Activated CD8-positive, alpha-beta memory T cell treated with anti-CD3 and anti-CD28 coated beads, Interleukin-2, amount 50 U/mL, for 48 hours (primary cell): ENCODE measurements at regions not wholly inside any gene's neighbourhood (a gene's known extent, or its start where the extent isn't known, plus 50 kb on each side); places are given as distances from the start of the nearest gene placed in this dataset.

Source experiments
- DNase-seq: peaks from one replicate; pipeline ENCODE4 v3.0.0-alpha.2; 2020

GRCh38 chr10:125397608-125398007 is 237.2 kb upstream of the CTBP2 start:
- no peak for DNase-seq

DNA sequence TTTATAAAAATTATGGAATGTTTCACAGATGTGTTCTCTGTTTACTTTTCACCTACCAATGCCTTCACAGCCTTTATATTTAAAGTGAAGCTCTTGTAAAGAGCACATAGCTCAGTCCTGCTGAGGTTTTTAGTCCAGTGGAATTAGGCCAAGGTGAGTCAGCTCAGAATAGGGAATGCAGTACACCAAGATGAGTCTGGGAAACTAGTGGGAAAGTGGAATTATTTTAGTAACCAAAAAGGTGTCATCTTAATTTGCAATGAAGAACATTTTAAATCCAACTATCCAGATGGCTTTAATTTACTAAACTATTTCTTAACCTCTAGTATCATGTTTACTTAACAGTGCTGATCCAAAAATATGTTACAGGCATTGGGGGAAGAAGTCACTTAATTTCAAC is 236.3 kb upstream of the CTBP2 start:
- DNase-seq: no peak

- no peak for DNase-seq
Measured at GRCh38 chr10:125392609-125393008, 232.2 kb upstream of the CTBP2 start.

DNA sequence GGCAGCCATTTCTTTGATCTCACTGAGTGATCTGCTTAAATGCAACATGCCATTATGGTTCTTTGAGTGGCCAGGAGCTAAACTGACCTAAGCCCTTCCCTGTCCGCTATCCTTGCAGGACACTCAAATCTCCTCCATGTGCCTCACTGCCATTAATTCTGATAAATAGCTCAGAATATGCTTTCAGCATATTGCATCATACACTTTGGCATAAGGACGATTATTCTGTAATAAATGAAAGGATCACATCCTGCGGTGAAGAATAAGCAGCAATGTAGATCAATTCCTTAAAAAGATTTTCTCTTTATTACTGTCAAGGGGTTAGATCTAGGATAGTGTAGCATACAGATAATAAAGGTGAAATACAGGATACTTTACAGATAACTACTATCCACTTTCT is 231.8 kb upstream of the CTBP2 start:
- no peak for DNase-seq

- no peak for DNase-seq
Measured at GRCh38 chr10:125389648-125390047, 229.3 kb upstream of the CTBP2 start.

GRCh38 chr10:125379592-125379991 is 219.2 kb upstream of the CTBP2 start:
- no peak for DNase-seq

GRCh38 chr10:125377368-125377767 is 217.0 kb upstream of the CTBP2 start:
- no peak for DNase-seq

DNA sequence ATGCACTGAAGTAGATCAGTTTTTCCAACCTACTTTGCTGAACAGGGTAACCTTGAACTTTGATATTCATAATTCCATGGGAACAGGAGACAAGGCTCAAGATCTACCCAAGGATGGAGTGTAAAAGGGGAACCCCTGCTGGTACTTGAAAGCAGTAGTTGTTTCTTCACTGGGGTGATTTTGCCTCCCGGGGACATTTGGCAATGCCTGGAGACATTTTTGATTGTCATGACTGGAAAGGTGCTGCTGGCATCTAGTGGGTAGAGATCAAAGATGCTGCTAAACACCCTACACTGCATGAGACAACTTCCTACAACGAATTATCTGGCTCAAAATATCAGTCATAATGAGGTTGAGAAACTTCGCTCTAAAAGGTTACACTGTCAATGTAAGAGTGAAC is 214.8 kb upstream of the CTBP2 start:
- DNase-seq: no peak

- no peak for DNase-seq
Measured at GRCh38 chr10:125373546-125373945, 213.2 kb upstream of the CTBP2 start.

DNA sequence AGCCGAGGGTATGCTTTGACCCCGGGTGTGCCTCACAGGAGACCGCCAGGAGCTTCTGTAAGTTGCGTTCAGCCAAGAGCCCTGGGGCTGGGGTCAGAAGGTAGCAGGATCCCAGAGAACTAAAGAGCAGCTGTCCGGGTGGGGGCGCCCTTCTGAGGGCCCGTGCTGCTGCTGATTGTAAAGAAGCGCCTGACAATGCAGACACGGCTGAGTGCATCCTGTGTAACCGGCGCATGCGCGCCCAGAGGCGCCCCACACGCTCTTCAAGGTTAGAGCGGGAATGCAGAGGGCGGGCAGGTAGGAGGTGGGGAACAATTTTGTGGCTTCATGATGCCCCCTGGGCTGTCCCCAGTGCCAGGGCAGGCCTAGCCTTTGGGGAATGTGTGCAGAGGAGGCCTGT is 210.2 kb upstream of the CTBP2 start:
- DNase-seq: no peak

DNA sequence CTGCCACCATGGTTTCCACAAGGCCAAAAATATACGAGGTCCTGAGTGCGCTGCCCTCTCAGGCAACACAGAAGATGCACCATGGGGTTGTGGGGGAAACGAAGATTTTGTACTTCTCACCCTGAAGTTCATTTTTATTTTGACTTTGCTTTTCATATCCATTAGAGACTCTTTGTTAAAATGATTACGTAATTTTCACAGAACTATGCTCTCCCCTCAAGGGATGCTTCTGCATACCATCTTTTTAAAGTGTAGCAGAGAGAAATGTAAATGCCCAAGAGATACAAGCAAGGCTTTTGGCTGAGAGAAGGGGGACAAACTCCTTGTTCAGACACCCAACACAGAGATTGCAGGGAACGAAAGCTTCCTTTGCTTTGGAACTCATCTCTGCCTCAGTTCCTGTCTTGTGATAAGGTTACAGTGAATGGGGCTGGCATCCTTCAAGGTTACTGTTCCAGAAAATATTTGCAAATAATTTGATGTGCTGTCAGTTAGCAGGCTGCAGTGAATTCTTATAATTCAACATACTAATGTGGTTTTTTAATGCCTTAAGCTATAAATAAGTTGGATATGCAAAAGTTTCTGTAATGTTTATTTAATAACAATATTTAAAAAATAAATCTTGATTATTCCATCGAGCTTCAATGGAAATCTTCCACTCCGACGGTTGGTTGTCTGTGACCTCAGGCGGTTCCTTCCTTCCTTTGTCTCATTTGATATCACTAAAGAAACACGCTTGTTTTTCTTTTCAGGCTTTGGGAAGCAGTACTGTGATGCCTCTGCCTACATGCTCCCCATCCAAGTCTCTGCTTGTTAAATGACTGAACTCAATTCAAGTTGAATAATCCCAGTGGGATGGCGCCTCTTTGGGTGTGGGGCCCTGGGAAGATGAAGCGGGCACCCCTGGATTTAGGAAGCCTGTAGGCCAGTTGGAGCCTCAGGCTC is 209.3 kb upstream of the CTBP2 start:
- DNase-seq: no peak

DNA sequence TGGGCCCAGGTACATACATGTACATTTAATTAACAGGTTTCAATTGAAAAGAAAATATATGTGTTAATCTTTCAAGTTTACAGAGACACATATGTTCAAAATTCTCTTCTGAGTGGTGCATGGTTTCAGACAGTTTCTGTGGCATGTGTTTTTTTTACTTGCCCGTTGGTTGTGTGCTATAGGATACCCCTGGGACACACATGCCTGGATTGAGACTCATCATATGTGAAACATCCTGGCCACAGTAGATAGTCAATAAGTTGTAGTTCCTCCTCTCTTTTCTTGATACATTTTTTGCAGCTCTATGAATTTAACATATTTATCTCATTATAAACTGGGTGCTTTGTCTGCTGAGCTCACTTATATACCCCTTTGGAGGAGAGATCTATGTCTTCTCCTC is 207.8 kb upstream of the CTBP2 start:
- DNase-seq: no peak

- DNase-seq: no peak
Measured at GRCh38 chr10:125363791-125364190, 203.4 kb upstream of the CTBP2 start.

DNA sequence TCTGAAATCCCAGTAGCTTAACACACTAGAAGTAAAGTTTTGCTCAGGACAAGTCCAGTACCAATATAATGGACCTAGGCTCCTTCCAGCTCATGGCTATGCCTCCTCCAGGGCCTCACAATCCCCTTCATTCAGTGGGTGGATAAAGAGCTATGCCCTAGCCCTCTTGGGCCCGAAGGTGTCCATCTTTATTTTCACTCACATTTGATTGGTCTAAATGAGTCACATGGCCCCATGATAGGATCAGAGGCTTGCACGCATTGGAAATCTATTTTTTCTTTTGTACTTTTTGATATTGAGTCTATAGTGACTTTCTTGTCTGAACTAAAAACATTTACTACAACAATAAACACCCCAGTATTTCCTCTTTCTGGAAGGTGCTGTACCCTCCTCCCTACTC is 202.6 kb upstream of the CTBP2 start:
- DNase-seq: no peak

DNA sequence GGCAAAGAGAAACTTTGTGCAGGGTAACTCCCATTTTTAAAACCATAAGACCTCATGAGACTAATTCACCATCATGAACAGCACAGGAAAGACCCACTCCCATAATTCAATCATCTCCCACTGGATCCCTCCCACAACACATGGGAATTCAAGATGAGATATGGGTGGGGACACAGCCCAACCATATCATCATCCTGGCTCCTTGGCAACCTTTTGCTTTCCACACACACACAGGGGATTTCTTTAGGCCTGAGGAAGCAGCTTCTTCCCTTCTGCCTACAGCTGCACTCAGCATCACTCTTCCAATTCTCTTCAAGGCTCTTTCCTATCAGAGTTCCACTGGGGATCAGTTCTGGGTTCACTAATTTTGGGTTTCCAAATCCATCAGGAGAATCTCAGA is 199.0 kb upstream of the CTBP2 start:
- no peak for DNase-seq

GRCh38 chr10:125355657-125356056 is 195.3 kb upstream of the CTBP2 start:
- no peak for DNase-seq

DNA sequence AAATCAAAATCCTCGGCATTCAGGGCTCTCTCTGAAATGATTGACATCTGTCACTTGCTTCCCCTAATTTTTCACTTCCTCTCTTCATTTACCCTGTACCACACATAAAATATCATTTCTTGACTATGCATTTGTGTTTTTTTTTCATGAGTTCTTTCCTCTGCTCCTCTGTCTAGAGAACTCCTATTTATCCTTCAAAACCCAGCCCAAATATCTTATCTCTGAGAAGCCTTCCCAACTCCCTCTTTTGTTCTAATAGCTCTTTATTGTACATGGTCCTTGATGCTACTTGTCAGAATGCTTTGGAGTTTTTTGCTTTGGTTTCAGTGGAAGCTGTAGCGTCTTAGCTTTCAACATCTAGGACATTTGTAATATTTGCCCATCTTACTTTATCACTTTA is 190.2 kb upstream of the CTBP2 start:
- DNase-seq: no peak

DNA sequence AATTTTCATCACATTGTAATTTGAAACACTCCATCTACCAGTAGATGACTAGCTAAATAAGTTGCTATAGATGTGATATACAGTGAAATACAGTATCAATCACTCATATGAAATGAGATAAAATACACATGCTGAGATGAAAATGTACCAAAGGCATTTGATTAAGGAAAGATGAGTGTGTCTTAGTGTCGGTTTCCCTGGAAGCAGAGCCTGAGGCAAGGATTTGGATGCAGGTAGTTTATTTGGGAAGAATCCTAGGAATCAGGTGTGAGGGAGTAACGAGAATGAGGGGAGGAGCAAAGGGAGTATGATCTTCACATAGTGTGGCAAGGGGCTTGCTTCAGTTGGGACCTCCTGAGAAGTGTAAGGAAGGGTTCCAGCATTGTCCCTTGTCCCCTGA is 188.2 kb upstream of the CTBP2 start:
- no peak for DNase-seq

GRCh38 chr10:125344573-125345171 is 184.3 kb upstream of the CTBP2 start:
- no peak for DNase-seq

GRCh38 chr10:125343983-125344382 is 183.6 kb upstream of the CTBP2 start:
- no peak for DNase-seq

DNA sequence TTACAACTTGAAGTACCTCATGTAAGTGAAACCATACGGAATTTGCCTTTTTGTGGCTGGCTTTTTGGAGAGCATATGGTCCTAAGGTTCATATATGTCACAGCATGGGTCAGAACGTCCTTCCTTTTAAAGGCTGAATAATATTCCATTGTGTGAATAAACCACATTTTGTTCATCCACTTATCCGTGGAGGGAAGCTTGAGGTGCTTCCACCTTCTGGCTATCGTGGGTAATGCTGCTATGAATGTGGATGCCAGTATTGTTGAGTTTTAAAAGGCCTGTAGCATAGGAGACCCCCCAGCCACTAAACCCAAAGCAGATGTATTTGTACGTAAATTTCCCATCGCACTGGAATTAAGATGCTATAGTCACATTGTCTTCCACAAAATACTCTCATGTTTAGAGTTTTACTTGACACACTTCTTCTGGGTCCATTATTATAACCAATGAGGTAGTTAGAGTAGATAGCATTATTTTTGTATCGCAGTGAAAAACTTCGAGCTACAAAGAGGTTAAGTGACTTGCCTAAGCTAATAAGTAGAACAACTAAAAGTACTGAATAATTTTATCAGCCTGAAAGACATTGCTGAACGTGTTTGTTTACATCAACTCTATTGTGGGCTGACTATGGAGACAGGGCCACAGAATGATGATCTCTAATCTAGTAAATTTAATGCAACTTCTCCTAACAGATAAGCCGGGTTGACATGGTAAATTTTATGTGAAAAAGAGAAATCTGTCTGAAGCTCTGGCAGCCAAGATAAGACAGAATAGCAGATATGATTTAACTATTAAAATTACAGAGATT is 183.0 kb upstream of the CTBP2 start:
- DNase-seq: no peak

- DNase-seq: no peak
Measured at GRCh38 chr10:125341611-125342010, 181.2 kb upstream of the CTBP2 start.

DNA sequence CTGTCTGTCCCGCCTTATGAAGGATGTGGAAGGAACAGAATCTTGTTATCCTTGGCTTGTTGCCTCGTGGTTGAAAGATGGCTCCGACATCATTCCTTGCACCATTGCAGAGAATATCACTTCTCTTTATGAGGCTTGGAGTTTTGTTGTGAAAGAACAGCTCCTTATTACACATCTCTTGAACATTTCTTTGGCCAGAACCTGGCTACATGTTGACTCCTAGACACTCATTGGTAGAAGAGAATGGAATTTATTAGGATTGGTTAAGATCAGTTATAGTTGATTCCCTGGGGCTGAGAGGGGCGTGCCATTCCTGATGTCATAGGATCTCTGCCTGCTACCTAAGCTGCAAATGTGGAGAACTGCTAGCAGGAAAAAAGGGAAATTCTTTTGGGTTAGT is 180.5 kb upstream of the CTBP2 start:
- no peak for DNase-seq

DNA sequence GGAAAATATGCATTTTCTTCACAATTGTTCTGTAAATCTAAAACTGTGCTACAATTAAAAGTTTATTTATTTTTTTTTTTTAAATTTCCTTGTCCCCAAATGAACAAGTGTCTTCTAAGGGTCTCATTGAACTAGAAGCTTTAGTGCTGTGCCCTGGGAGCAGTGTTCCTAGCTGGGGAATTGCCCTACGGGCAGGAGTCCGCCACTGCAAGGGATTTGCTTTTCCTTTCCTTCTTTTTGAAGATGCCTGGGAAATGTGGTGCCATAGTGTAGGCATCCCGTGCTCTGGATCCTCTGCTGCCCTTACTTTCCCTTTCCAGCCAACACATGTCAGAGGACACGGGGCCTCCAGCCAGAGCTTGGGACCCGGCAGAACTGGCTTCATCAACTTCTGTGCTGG is 177.1 kb upstream of the CTBP2 start:
- no peak for DNase-seq
